GM23338 (cell line): ENCODE measurements at regions not wholly inside any gene's neighbourhood (a gene's known extent, or its start where the extent isn't known, plus 50 kb on each side); places are given as distances from the start of the nearest gene placed in this dataset.

ENCODE experiments used
- ATAC-seq: fragments of 200-7000 bp; cut with Tn5 transposase; 3 replicates; pipeline ENCODE4 v1.9.1; 2020
- DNase-seq: peaks from one replicate; pipeline ENCODE4 v3.0.0-alpha.2; 2015; ENCODE audit warnings: low spot score
- H2AFZ ChIP-seq: fragments of 200-600 bp; sonication (generic); 2 replicates; pipeline ENCODE4 v1.8.0; 2016; ENCODE audit warnings: antibody characterized with exemption, mild to moderate bottlenecking, moderate library complexity
- H3F3A ChIP-seq: fragments of 200-600 bp; sonication (generic); replicated peaks from 2 replicates; pipeline ENCODE4 v1.8.0; 2017; ENCODE audit warnings: antibody characterized with exemption, mixed run types, low read depth
- H3K27ac ChIP-seq: fragments of 200-600 bp; sonication (generic); 2 replicates; pipeline ENCODE4 v1.6.1; 2016; ENCODE audit warnings: low read depth
- H3K27me3 ChIP-seq: fragments of 200-600 bp; sonication (generic); 2 replicates; pipeline ENCODE4 v1.8.0; 2016; ENCODE audit warnings: mild to moderate bottlenecking, mixed run types, moderate library complexity; ENCODE audit not compliant: insufficient read depth
- H3K36me3 ChIP-seq: fragments of 200-600 bp; sonication (generic); 2 replicates; pipeline ENCODE4 v1.8.0; 2016; ENCODE audit warnings: mild to moderate bottlenecking; ENCODE audit not compliant: insufficient read depth
- H3K4me1 ChIP-seq: fragments of 200-600 bp; sonication (generic); 2 replicates; pipeline ENCODE4 v1.8.0; 2016; ENCODE audit warnings: mild to moderate bottlenecking, moderate library complexity; ENCODE audit not compliant: insufficient read depth
- H3K4me2 ChIP-seq: fragments of 200-600 bp; sonication (generic); 2 replicates; pipeline ENCODE4 v1.7.1; 2017; ENCODE audit warnings: mixed run types
- H3K4me3 ChIP-seq: fragments of 200-600 bp; sonication (generic); 2 replicates; pipeline ENCODE4 v1.6.1; 2016; ENCODE audit warnings: mixed run types
- H3K79me2 ChIP-seq: fragments of 200-600 bp; sonication (generic); replicated peaks from 2 replicates; pipeline ENCODE4 v1.8.0; 2017; ENCODE audit warnings: mild to moderate bottlenecking; ENCODE audit not compliant: insufficient read depth
- H3K9me2 ChIP-seq: fragments of 200-600 bp; sonication (generic); 2 replicates; pipeline ENCODE4 v1.8.0; 2017; ENCODE audit not compliant: insufficient read depth
- H4K20me1 ChIP-seq: fragments of 200-600 bp; sonication (generic); replicated peaks from 2 replicates; pipeline ENCODE4 v1.8.0; 2017; ENCODE audit warnings: mild to moderate bottlenecking; ENCODE audit not compliant: insufficient read depth
- H3K27ac Mint-ChIP-seq: 2 replicates; pipeline ENCODE4 v1.8.0; 2020; ENCODE audit warnings: inconsistent platforms, mild to moderate bottlenecking, moderate library complexity, mixed read lengths
- H3K27me3 Mint-ChIP-seq: 3 replicates; pipeline ENCODE4 v1.8.0; 2022; ENCODE audit warnings: low read depth, mild to moderate bottlenecking, moderate library complexity, mixed read lengths, inconsistent platforms; ENCODE audit not compliant: insufficient read depth, poor library complexity
- H3K36me3 Mint-ChIP-seq: 3 replicates; pipeline ENCODE4 v1.8.0; 2021; ENCODE audit warnings: low read depth, mild to moderate bottlenecking, inconsistent platforms, moderate library complexity, mixed read lengths
- H3K4me1 Mint-ChIP-seq: 3 replicates; pipeline ENCODE4 v1.8.0; 2020; ENCODE audit warnings: mild to moderate bottlenecking, inconsistent platforms, mixed read lengths
- H3K4me3 Mint-ChIP-seq: 3 replicates; pipeline ENCODE4 v1.8.0; 2021; ENCODE audit warnings: moderate library complexity, mild to moderate bottlenecking, inconsistent platforms, mixed read lengths
- H3K9me3 Mint-ChIP-seq: 3 replicates; pipeline ENCODE4 v1.8.0; 2020; ENCODE audit warnings: moderate library complexity, mild to moderate bottlenecking, inconsistent platforms, mixed read lengths
- CREB1 ChIP-seq: fragments of 250-450 bp; sonication (Bioruptor Pico); IDR thresholded peaks from 2 replicates; pipeline ENCODE4 v1.5.0; 2020; ENCODE audit warnings: low read depth, mild to moderate bottlenecking, moderate library complexity
- EZH2 ChIP-seq: fragments of 200-600 bp; sonication (generic); IDR thresholded peaks from one replicate; pipeline ENCODE4 v1.8.0; 2017; ENCODE audit warnings: antibody characterized with exemption, mild to moderate bottlenecking, low read depth; ENCODE audit not compliant: unreplicated experiment
- NANOG ChIP-seq: IDR thresholded peaks from 2 replicates; pipeline ENCODE4 v1.6.1; 2016; ENCODE audit warnings: antibody characterized with exemption, borderline replicate concordance
- POLR2AphosphoS5 ChIP-seq: IDR thresholded peaks from 2 replicates; pipeline ENCODE4 v1.6.1; 2016; ENCODE audit warnings: antibody characterized with exemption, low read depth
- STAT1 ChIP-seq: IDR thresholded peaks from one replicate; pipeline ENCODE4 v1.6.1; 2016; ENCODE audit warnings: antibody characterized with exemption; ENCODE audit not compliant: unreplicated experiment
- ZNF114 ChIP-seq: fragments of 250-450 bp; sonication (Bioruptor Pico); IDR thresholded peaks from 2 replicates; pipeline ENCODE4 v1.5.0; 2020; ENCODE audit warnings: mild to moderate bottlenecking, moderate library complexity
- ZNF331 ChIP-seq: fragments of 250-450 bp; sonication (Bioruptor Pico); IDR thresholded peaks from 2 replicates; pipeline ENCODE4 v1.5.0; 2020; ENCODE audit warnings: low read depth, mild to moderate bottlenecking, moderate library complexity
- TF ChIP-seq, protein P1 (sequence below), 2 experiments: fragments of 200-600 bp in 1 of 2; sonication (generic) in 1 of 2; conservative IDR thresholded peaks; 2 replicates each; pipeline versions ENCODE4 v1.5.1 to v1.6.1; 2016 to 2017; ENCODE audit warnings: antibody characterized with exemption in 2 of 2, low read depth in 2 of 2, mild to moderate bottlenecking in 2 of 2, moderate library complexity in 1 of 2
- TF ChIP-seq, protein P2 (sequence below): fragments of 250-450 bp; sonication (Bioruptor Pico); IDR thresholded peaks from 2 replicates; pipeline ENCODE4 v1.5.0; 2020; ENCODE audit warnings: mild to moderate bottlenecking, moderate library complexity
- TF ChIP-seq, protein P3 (sequence below): IDR thresholded peaks from one replicate; pipeline ENCODE4 v1.6.1; 2018; ENCODE audit warnings: antibody characterized with exemption; ENCODE audit not compliant: unreplicated experiment
- TF ChIP-seq, protein P4 (sequence below): IDR thresholded peaks from 2 replicates; pipeline ENCODE4 v1.6.1; 2016; ENCODE audit warnings: antibody characterized with exemption

DNA sequence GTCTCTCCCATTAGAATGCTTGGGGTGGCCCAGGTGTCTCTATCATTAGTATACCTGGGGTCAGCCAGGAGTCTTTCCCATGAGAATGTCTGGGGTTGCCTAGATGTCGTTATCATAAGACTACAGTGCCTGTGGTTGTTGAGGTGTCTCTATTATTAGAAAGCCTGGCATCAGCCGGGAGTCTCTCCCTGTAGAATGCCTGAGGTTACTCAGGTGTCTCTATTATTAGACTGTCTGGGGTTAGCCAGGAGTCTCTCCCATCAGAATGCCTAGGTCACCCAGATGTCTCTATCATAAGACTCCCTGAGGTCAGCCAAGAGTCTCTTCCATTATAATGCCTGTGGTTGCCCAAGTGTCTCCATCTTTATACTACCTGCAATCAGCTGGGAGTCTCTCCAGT is 1541.1 kb downstream of the UQCRFS1 start (continued):
- TF ChIP-seq, protein P1, sequence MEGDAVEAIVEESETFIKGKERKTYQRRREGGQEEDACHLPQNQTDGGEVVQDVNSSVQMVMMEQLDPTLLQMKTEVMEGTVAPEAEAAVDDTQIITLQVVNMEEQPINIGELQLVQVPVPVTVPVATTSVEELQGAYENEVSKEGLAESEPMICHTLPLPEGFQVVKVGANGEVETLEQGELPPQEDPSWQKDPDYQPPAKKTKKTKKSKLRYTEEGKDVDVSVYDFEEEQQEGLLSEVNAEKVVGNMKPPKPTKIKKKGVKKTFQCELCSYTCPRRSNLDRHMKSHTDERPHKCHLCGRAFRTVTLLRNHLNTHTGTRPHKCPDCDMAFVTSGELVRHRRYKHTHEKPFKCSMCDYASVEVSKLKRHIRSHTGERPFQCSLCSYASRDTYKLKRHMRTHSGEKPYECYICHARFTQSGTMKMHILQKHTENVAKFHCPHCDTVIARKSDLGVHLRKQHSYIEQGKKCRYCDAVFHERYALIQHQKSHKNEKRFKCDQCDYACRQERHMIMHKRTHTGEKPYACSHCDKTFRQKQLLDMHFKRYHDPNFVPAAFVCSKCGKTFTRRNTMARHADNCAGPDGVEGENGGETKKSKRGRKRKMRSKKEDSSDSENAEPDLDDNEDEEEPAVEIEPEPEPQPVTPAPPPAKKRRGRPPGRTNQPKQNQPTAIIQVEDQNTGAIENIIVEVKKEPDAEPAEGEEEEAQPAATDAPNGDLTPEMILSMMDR (conservative IDR thresholded peaks at IDR 0.05; ENCODE audit: low read depth in 2 of 2) = no peak

DNA sequence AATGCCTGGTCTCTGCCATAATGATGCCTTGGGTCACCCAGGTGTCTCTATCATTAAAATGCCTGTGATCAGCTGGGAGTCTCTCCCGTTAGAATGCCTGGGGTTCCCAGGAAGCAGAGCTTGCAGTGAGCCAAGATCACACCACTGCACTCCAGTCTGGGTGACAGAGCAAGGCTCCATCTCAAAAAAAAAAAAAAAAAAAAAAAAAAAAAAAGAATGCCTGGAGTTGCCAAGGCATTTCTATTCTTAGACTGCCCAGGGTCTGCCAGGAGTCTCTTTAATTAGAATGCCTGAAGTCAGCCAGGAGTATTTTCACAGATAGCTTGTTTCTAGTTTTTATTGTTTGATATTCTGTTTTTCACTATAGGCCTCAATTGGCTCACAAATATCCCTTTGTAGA is 1552.5 kb downstream of the UQCRFS1 start:
- Histone ChIP-seq H3K27ac (no peak overlapping the region), H3K36me3 (peaks cover under 1% of the 10 kb centered on the region; the same call in 1 of the 2 replicates), H3K27me3 (no peaks in the 10 kb centered on the region), H3K4me2 (no peak overlapping the region), H3K9me2 (no peaks in the 10 kb centered on the region), H4K20me1 (no peaks in the 10 kb centered on the region), H3K79me2 (no peaks in the 10 kb centered on the region), H3K4me1 (no peaks in the 10 kb centered on the region), H2AFZ (no peak overlapping the region), H3F3A (no peaks in the 10 kb centered on the region), H3K4me3 (no peak overlapping the region)
- H3K36me3 Mint-ChIP-seq = peaks cover 25% of the 10 kb centered on the region; the same call in 2 of the 3 replicates
- H3K4me1 Mint-ChIP-seq = no peaks in the 10 kb centered on the region
- H3K9me3 Mint-ChIP-seq = peaks cover 88% of the 10 kb centered on the region
- no peak for DNase-seq
- no peak overlapping the region for H3K4me3 Mint-ChIP-seq
- peaks cover 5% of the 10 kb centered on the region for H3K27me3 Mint-ChIP-seq
- no peak overlapping the region for H3K27ac Mint-ChIP-seq
- no peak for ATAC-seq
- TF ChIP-seq, protein P2, sequence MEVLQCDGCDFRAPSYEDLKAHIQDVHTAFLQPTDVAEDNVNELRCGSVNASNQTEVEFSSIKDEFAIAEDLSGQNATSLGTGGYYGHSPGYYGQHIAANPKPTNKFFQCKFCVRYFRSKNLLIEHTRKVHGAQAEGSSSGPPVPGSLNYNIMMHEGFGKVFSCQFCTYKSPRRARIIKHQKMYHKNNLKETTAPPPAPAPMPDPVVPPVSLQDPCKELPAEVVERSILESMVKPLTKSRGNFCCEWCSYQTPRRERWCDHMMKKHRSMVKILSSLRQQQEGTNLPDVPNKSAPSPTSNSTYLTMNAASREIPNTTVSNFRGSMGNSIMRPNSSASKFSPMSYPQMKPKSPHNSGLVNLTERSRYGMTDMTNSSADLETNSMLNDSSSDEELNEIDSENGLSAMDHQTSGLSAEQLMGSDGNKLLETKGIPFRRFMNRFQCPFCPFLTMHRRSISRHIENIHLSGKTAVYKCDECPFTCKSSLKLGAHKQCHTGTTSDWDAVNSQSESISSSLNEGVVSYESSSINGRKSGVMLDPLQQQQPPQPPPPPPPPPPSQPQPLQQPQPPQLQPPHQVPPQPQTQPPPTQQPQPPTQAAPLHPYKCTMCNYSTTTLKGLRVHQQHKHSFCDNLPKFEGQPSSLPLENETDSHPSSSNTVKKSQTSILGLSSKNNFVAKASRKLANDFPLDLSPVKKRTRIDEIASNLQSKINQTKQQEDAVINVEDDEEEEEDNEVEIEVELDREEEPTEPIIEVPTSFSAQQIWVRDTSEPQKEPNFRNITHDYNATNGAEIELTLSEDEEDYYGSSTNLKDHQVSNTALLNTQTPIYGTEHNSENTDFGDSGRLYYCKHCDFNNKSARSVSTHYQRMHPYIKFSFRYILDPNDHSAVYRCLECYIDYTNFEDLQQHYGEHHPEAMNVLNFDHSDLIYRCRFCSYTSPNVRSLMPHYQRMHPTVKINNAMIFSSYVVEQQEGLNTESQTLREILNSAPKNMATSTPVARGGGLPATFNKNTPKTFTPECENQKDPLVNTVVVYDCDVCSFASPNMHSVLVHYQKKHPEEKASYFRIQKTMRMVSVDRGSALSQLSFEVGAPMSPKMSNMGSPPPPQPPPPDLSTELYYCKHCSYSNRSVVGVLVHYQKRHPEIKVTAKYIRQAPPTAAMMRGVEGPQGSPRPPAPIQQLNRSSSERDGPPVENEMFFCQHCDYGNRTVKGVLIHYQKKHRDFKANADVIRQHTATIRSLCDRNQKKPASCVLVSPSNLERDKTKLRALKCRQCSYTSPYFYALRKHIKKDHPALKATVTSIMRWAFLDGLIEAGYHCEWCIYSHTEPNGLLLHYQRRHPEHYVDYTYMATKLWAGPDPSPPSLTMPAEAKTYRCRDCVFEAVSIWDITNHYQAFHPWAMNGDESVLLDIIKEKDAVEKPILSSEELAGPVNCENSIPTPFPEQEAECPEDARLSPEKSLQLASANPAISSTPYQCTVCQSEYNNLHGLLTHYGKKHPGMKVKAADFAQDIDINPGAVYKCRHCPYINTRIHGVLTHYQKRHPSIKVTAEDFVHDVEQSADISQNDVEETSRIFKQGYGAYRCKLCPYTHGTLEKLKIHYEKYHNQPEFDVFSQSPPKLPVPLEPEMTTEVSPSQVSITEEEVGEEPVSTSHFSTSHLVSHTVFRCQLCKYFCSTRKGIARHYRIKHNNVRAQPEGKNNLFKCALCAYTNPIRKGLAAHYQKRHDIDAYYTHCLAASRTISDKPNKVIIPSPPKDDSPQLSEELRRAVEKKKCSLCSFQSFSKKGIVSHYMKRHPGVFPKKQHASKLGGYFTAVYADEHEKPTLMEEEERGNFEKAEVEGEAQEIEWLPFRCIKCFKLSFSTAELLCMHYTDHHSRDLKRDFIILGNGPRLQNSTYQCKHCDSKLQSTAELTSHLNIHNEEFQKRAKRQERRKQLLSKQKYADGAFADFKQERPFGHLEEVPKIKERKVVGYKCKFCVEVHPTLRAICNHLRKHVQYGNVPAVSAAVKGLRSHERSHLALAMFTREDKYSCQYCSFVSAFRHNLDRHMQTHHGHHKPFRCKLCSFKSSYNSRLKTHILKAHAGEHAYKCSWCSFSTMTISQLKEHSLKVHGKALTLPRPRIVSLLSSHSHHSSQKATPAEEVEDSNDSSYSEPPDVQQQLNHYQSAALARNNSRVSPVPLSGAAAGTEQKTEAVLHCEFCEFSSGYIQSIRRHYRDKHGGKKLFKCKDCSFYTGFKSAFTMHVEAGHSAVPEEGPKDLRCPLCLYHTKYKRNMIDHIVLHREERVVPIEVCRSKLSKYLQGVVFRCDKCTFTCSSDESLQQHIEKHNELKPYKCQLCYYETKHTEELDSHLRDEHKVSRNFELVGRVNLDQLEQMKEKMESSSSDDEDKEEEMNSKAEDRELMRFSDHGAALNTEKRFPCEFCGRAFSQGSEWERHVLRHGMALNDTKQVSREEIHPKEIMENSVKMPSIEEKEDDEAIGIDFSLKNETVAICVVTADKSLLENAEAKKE (CRISPR knock-in tag) = no peak
- TF ChIP-seq NANOG (no peak), STAT1 (no peak), CREB1 (no peak), POLR2AphosphoS5 (no peak), ZNF331 (CRISPR knock-in tag) (no peak), ZNF114 (no peak), EZH2 (no peak)
- TF ChIP-seq, protein P1 (conservative IDR thresholded peaks at IDR 0.05; ENCODE audit: low read depth in 2 of 2) = no peak
- TF ChIP-seq, protein P3, sequence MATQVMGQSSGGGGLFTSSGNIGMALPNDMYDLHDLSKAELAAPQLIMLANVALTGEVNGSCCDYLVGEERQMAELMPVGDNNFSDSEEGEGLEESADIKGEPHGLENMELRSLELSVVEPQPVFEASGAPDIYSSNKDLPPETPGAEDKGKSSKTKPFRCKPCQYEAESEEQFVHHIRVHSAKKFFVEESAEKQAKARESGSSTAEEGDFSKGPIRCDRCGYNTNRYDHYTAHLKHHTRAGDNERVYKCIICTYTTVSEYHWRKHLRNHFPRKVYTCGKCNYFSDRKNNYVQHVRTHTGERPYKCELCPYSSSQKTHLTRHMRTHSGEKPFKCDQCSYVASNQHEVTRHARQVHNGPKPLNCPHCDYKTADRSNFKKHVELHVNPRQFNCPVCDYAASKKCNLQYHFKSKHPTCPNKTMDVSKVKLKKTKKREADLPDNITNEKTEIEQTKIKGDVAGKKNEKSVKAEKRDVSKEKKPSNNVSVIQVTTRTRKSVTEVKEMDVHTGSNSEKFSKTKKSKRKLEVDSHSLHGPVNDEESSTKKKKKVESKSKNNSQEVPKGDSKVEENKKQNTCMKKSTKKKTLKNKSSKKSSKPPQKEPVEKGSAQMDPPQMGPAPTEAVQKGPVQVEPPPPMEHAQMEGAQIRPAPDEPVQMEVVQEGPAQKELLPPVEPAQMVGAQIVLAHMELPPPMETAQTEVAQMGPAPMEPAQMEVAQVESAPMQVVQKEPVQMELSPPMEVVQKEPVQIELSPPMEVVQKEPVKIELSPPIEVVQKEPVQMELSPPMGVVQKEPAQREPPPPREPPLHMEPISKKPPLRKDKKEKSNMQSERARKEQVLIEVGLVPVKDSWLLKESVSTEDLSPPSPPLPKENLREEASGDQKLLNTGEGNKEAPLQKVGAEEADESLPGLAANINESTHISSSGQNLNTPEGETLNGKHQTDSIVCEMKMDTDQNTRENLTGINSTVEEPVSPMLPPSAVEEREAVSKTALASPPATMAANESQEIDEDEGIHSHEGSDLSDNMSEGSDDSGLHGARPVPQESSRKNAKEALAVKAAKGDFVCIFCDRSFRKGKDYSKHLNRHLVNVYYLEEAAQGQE = no peak
- TF ChIP-seq, protein P4, sequence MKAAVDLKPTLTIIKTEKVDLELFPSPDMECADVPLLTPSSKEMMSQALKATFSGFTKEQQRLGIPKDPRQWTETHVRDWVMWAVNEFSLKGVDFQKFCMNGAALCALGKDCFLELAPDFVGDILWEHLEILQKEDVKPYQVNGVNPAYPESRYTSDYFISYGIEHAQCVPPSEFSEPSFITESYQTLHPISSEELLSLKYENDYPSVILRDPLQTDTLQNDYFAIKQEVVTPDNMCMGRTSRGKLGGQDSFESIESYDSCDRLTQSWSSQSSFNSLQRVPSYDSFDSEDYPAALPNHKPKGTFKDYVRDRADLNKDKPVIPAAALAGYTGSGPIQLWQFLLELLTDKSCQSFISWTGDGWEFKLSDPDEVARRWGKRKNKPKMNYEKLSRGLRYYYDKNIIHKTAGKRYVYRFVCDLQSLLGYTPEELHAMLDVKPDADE = no peak
